Type B pancreatic cell (in vitro differentiated cells): ENCODE measurements at regions not wholly inside any gene's neighbourhood (a gene's known extent, or its start where the extent isn't known, plus 50 kb on each side); places are given as distances from the start of the nearest gene placed in this dataset.

Source experiments
- DNase-seq: peaks from one replicate; pipeline ENCODE4 v3.0.0; 2021; ENCODE audit warnings: mixed read lengths; ENCODE audit not compliant: unreplicated experiment; ENCODE audit errors: extremely low spot score
- H3K27ac Mint-ChIP-seq: 2 replicates; pipeline ENCODE4 v1.8.0; 2021; ENCODE audit warnings: mild to moderate bottlenecking, mixed read lengths
- H3K27me3 Mint-ChIP-seq: 2 replicates; pipeline ENCODE4 v1.8.0; 2021; ENCODE audit warnings: mixed read lengths
- H3K36me3 Mint-ChIP-seq: 2 replicates; pipeline ENCODE4 v1.8.0; 2021; ENCODE audit warnings: mixed read lengths
- H3K4me1 Mint-ChIP-seq: one replicate; pipeline ENCODE4 v1.8.0; 2021; ENCODE audit warnings: mixed read lengths; ENCODE audit not compliant: unreplicated experiment
- H3K4me3 Mint-ChIP-seq: 2 replicates; pipeline ENCODE4 v1.8.0; 2021; ENCODE audit warnings: mild to moderate bottlenecking, mixed read lengths
- H3K9me3 Mint-ChIP-seq: 2 replicates; pipeline ENCODE4 v1.8.0; 2021; ENCODE audit warnings: mixed read lengths
- CTCF ChIP-seq: fragments of 200-600 bp; sonication (generic); conservative IDR thresholded peaks from 2 replicates; pipeline ENCODE4 v1.5.0; 2021; ENCODE audit warnings: antibody characterized with exemption, mild to moderate bottlenecking

GRCh38 chr2:175861958-175862357, 140.1 kb downstream of the LNPK start:
- Mint-ChIP-seq H3K9me3 (peaks cover 4% of the 10 kb centered on the region), H3K4me3 (no peak overlapping the region), H3K27ac (no peak overlapping the region), H3K27me3 (peaks cover 3% of the 10 kb centered on the region), H3K4me1 (no peaks in the 10 kb centered on the region), H3K36me3 (no peaks in the 10 kb centered on the region)
- no peak for TF ChIP-seq CTCF
- DNase-seq: no peak

- H3K9me3 Mint-ChIP-seq: peaks cover 4% of the 10 kb centered on the region
- peaks cover 41% of the 10 kb centered on the region for H3K4me1 Mint-ChIP-seq
Measured at GRCh38 chr2:175855794-175856453, 146.1 kb downstream of the LNPK start.

DNA sequence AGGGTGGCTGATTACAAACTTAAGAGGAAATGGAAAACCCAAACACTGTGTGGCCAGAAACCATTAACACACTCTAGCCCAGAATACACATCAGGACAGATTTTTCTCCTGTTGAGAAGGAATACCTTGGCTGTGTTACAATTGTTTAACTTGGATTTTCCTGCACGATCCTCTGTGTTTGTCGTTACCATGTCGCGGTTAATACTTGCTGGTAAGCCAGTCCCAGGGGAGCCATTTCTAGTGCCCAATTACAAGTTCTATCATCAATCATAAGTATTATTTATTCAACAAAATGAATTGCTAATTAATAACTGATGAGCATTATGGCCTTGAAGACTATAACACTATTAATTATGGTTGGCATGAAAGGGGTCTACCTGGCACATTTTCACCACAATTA, 146.8 kb downstream of the LNPK start:
- no peaks in the 10 kb centered on the region for H3K36me3 Mint-ChIP-seq
- DNase-seq: no peak
- H3K9me3 Mint-ChIP-seq: peaks cover 4% of the 10 kb centered on the region
- peaks cover 41% of the 10 kb centered on the region for H3K4me1 Mint-ChIP-seq
- H3K4me3 Mint-ChIP-seq: no peak overlapping the region
- TF ChIP-seq CTCF: no peak
- no peak overlapping the region for H3K27ac Mint-ChIP-seq
- H3K27me3 Mint-ChIP-seq: no peaks in the 10 kb centered on the region

More at GRCh38 chr2:175855794-175856453, 146.1 kb downstream of the LNPK start:
- no peaks in the 10 kb centered on the region for H3K27me3 Mint-ChIP-seq
- H3K4me3 Mint-ChIP-seq: peak overlapping the region; percentile 22
- no peak overlapping the region for H3K27ac Mint-ChIP-seq
- TF ChIP-seq CTCF: no peak
- no peaks in the 10 kb centered on the region for H3K36me3 Mint-ChIP-seq
- no peak for DNase-seq

- Mint-ChIP-seq H3K36me3 (no peaks in the 10 kb centered on the region), H3K4me3 (no peak overlapping the region), H3K4me1 (peaks cover 41% of the 10 kb centered on the region), H3K27me3 (no peaks in the 10 kb centered on the region), H3K27ac (no peak overlapping the region), H3K9me3 (peaks cover 4% of the 10 kb centered on the region)
- DNase-seq: no peak
- no peak for TF ChIP-seq CTCF
Measured at GRCh38 chr2:175854665-175855064, 147.4 kb downstream of the LNPK start.

DNA sequence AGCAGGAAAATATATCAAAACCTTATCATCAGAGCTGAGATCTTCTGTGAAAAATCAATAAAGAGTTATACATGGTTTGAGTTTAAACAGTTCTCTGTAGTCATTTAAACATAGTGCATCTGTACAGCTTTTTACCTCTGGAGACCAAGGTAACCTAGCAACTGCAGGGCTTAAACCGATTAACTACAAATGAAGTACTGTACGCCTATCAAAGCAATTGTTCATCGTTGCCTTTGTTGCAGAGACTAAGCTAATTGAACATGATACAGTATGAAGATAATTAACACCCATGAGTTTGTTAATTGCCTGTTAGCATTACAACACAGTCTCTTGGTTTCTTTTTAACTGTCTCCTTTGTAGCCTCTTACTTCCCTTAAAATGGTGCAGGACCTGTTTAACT, 147.9 kb downstream of the LNPK start:
- H3K27me3 Mint-ChIP-seq: no peaks in the 10 kb centered on the region
- H3K4me1 Mint-ChIP-seq: peaks cover 41% of the 10 kb centered on the region
- no peak for TF ChIP-seq CTCF
- H3K27ac Mint-ChIP-seq: no peak overlapping the region
- H3K4me3 Mint-ChIP-seq: peak overlapping the region; percentile 28
- peaks cover 4% of the 10 kb centered on the region for H3K9me3 Mint-ChIP-seq
- H3K36me3 Mint-ChIP-seq: no peaks in the 10 kb centered on the region
- no peak for DNase-seq

DNA sequence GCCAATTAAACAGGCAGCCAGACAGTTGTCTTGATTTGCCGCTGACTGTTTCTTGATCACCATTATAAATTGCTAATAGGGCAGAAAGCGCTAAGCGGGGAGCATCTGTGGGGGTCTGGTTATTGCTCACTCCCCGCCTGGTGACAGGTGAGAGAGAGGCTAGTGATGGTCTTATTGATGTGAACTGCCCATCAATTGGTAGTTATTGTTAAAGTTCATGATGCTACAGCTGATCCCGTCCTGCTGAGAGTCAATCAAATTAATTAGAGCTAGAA, 148.5 kb downstream of the LNPK start:
- Mint-ChIP-seq H3K9me3 (peaks cover 1% of the 10 kb centered on the region), H3K36me3 (no peaks in the 10 kb centered on the region), H3K27ac (no peak overlapping the region), H3K4me1 (peaks cover 41% of the 10 kb centered on the region), H3K27me3 (no peaks in the 10 kb centered on the region), H3K4me3 (no peak overlapping the region)
- TF ChIP-seq CTCF: no peak
- no peak for DNase-seq
